Activated T-cell treated with anti-CD3 and anti-CD28 coated beads, Interleukin-2, amount 50 U/mL, for 4 hours (primary cell): ENCODE measurements at regions not wholly inside any gene's neighbourhood (a gene's known extent, or its start where the extent isn't known, plus 50 kb on each side); places are given as distances from the start of the nearest gene placed in this dataset.
"Not testable (repeated sequence)": the region's sequence is repeated elsewhere in the genome, so short reads cannot be mapped to it uniquely, and the experiment has no call there.

Source experiments
- ATAC-seq, 2 donors: fragments of 200-7000 bp; cut with Tn5 transposase; one replicate each; pipeline ENCODE4 v1.10.0; 2021
- DNase-seq: peaks from one replicate; pipeline ENCODE4 v3.0.0-alpha.2; 2020
- H3K27me3 Mint-ChIP-seq: one replicate; pipeline ENCODE4 v1.8.0; 2021; ENCODE audit warnings: low read depth, mixed read lengths
- H3K36me3 Mint-ChIP-seq: one replicate; pipeline ENCODE4 v1.8.0; 2022; ENCODE audit warnings: mixed read lengths; ENCODE audit not compliant: insufficient read depth
- H3K4me1 Mint-ChIP-seq: one replicate; pipeline ENCODE4 v1.8.0; 2021; ENCODE audit warnings: low read depth, mixed read lengths
- H3K4me3 Mint-ChIP-seq: one replicate; pipeline ENCODE4 v1.8.0; 2021; ENCODE audit warnings: mild to moderate bottlenecking, moderate library complexity, mixed read lengths
- H3K9me3 Mint-ChIP-seq: one replicate; pipeline ENCODE4 v1.8.0; 2021; ENCODE audit warnings: mixed read lengths

DNA sequence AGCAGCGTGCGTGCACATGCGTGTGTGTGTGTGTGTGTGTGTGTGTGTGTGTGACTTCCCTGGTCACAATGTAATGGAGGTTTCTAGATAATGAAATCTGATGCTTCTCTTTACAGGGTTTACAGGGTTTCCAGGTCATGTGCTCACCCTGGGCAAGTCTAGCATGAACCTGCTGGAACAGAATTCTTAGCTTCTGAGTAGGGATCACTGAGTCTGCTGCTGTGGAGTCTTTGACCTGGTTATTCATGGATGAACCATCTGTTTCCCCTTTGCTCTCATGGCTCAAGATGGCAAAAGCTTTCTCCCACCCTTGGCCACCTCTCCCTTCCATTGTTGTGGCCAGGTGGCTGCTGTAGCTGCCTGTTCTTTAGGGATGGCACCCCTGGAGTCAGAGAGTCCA is 111.6 kb upstream of the SHB start:
- ATAC-seq, result no peak
- Mint-ChIP-seq H3K4me3 (no peak overlapping the region), H3K36me3 (no peaks in the 10 kb centered on the region)

DNA sequence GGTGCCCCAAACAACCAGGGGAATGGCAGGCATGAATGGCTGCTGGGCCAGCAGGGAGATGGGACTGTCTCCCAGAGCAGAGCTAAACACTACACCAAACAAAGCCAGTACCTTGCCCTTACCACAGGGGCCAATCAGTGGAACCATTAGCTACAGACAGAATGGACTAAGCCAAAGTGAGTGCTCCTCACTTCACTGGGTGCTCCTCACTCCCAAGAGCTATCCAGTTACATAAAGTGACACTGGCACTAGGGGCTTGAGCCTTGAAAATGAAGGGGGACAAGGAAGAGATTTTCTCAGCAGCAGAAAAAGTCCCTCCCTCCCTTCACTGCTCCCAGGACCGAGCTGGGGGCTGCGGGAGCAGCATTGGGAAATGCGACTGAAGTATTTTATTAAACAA is 110.9 kb upstream of the SHB start:
- ATAC-seq, result no peak
- Mint-ChIP-seq H3K27me3 (no peaks in the 10 kb centered on the region), H3K9me3 (no peaks in the 10 kb centered on the region), H3K4me1 (peaks cover 4% of the 10 kb centered on the region), H3K4me3 (no peak overlapping the region), H3K36me3 (no peaks in the 10 kb centered on the region)
- DNase-seq, result no peak

More for the DNA sequence above, 111.6 kb upstream of the SHB start:
- Mint-ChIP-seq H3K9me3 (no peaks in the 10 kb centered on the region), H3K27me3 (no peaks in the 10 kb centered on the region), H3K4me1 (peaks cover 4% of the 10 kb centered on the region)
- DNase-seq, result no peak

DNA sequence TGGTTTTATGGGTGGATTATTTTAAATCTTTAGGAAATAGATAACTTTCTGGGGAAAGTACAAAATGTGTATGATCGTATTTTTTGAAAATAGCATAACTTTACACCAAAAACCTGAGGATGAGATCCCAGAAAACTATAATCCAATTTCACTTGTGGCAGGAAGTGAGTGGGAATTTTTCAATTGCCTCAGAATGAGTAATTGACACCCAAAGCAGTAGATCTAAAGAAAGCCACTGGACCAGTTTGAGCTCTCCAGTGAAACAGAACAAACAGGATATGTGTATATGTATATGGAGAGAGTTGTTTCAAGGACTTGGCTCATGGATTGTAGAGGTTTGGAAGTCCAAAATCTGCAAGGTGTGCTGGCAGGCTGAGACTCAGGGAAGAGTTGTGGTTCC is 109.2 kb upstream of the SHB start:
- DNase-seq (no peak), ATAC-seq (no peak)
- Mint-ChIP-seq H3K4me1 (peaks cover 4% of the 10 kb centered on the region), H3K4me3 (no peak overlapping the region), H3K27me3 (peaks cover 6% of the 10 kb centered on the region), H3K9me3 (no peaks in the 10 kb centered on the region), H3K36me3 (no peaks in the 10 kb centered on the region)

DNA sequence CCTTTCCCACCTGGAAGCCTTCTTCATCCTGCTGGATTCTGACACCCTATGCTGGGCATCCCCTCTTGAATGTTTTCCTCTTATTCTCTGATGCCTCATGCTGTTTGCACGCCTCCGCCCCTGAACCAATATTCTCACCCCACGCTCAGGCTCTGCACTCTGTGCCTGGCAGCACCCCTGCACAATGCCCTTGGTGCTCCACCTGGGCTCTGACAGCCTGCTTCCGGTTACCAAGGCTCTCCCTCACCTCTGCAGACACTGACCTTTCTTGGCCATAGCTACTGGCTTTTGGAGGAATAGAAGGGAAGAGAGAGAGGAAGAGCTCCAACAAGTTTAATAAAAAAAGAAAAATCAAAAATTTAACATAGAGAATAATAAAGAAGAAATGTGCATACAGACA is 108.7 kb upstream of the SHB start:
- H3K9me3 Mint-ChIP-seq, result no peaks in the 10 kb centered on the region
- ATAC-seq (no peak), DNase-seq (no peak)
- peaks cover 4% of the 10 kb centered on the region for H3K4me1 Mint-ChIP-seq
- no peak overlapping the region for H3K4me3 Mint-ChIP-seq
- H3K27me3 Mint-ChIP-seq, result peaks cover 6% of the 10 kb centered on the region
- no peaks in the 10 kb centered on the region for H3K36me3 Mint-ChIP-seq

DNA sequence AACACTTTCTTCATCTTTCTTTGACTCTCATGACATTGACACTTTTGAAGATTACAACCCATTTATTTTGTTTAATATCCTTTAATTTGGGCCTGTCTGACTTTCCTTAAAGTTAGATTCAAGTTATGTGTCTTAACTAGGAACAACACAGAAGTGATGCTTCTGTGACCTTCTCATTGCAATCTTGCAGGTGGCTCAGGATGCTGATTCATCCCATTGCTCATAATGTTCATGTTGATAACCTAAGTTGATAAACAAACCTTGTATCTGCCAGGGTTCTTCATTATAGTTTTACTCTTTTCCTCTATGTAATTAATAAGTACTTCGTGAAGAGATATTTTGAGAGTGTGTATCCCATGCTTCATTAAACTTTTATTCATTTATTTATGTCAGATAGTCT is 107.2 kb upstream of the SHB start:
- H3K4me1 Mint-ChIP-seq, result peaks cover 4% of the 10 kb centered on the region
- ATAC-seq (no peak), DNase-seq (no peak)

DNA sequence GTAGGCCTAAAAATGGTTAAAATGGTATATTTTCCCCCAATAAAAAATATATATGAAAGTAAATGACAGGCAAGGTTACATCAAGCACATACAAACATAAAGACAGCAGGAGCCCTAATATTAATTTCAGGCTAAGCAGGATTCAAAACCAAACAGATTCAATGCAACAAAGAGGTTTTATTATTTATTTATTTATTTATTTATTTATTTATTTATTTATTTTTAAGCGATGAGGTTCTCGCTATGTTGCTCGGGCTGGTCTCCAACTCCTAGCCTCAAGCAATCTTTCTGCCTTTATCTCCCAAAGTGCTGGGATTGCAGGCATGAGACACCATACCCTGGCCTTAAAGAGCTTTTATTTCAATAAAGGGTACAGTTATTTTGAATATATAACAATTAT is 106.4 kb upstream of the SHB start:
- Mint-ChIP-seq H3K27me3 (peaks cover 8% of the 10 kb centered on the region), H3K9me3 (peaks cover 14% of the 10 kb centered on the region), H3K36me3 (no peaks in the 10 kb centered on the region), H3K4me1 (peaks cover 4% of the 10 kb centered on the region), H3K4me3 (no peak overlapping the region)
- no peak for DNase-seq
- ATAC-seq, result no peak

More for the DNA sequence above, 107.2 kb upstream of the SHB start:
- Mint-ChIP-seq H3K27me3 (peaks cover 8% of the 10 kb centered on the region), H3K36me3 (no peaks in the 10 kb centered on the region), H3K4me3 (no peak overlapping the region), H3K9me3 (peaks cover 8% of the 10 kb centered on the region)

DNA sequence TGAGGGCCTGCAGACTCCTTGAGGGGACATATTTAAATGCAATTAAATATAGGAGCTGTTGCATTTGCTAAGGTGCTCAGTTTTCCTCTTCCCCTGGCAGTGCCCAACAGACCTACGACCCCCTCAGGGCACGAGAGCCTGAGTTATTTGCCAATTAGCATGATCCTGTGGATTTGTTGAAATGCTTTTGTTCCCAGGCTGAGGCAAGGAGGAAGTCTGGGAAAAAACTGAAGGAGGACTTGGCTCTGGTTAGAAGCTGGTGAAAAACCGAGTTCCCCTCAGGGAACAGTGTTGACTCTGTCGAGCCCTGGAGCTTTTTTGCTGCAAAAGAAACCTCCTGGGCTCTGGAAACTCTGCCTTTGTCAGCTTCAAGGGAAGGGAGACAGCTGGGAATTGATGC is 103.6 kb upstream of the SHB start:
- H3K36me3 Mint-ChIP-seq, result no peaks in the 10 kb centered on the region

DNA sequence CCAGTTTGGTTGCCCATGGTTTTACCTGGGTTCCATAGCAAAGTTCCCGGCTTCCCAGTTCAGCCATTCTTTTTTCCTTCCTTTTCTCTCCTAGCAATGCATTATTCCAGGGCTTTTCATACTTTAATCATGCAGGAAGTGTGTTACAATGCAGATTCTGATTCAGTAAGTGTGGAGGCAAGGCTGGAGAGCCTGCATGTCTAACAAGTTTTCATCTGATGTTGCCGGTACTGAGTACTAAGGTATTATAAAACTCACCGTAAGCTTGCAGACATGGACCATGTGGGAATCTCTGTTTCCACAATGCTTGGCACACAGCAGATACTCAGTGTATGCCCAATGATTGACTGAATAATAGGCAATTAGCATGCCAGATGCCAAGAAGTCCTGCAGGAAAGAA is 102.9 kb upstream of the SHB start:
- DNase-seq, result no peak
- no peaks in the 10 kb centered on the region for H3K4me1 Mint-ChIP-seq
- H3K4me3 Mint-ChIP-seq, result no peak overlapping the region
- H3K9me3 Mint-ChIP-seq, result peaks cover 24% of the 10 kb centered on the region
- peaks cover 8% of the 10 kb centered on the region for H3K27me3 Mint-ChIP-seq
- H3K36me3 Mint-ChIP-seq, result no peaks in the 10 kb centered on the region
- no peak for ATAC-seq

More for the DNA sequence above, 103.6 kb upstream of the SHB start:
- peaks cover 2% of the 10 kb centered on the region for H3K4me1 Mint-ChIP-seq
- H3K27me3 Mint-ChIP-seq, result peaks cover 8% of the 10 kb centered on the region
- no peak for DNase-seq
- ATAC-seq, result no peak
- no peak overlapping the region for H3K4me3 Mint-ChIP-seq
- H3K9me3 Mint-ChIP-seq, result peaks cover 24% of the 10 kb centered on the region

DNA sequence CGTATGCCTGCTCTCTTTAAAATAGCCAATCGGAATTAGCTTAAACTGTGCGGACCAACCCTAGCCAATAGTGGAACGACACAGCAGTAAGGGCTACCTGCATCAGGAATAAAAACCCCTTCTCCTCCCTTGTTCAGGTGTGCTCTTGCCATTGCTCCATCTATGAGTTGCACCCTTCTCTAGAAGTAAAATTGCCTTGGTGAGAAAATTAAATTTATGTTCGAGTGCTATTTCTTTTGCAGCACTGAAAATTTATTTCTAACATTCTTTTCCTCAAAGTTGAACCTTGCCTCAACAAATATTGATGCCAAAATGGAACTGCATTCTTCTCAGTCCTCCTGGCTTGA is 102.5 kb upstream of the SHB start:
- Mint-ChIP-seq H3K4me3 (no peak overlapping the region), H3K9me3 (peaks cover 24% of the 10 kb centered on the region), H3K27me3 (peaks cover 8% of the 10 kb centered on the region), H3K36me3 (no peaks in the 10 kb centered on the region), H3K4me1 (no peaks in the 10 kb centered on the region)
- DNase-seq (no peak), ATAC-seq (no peak)

DNA sequence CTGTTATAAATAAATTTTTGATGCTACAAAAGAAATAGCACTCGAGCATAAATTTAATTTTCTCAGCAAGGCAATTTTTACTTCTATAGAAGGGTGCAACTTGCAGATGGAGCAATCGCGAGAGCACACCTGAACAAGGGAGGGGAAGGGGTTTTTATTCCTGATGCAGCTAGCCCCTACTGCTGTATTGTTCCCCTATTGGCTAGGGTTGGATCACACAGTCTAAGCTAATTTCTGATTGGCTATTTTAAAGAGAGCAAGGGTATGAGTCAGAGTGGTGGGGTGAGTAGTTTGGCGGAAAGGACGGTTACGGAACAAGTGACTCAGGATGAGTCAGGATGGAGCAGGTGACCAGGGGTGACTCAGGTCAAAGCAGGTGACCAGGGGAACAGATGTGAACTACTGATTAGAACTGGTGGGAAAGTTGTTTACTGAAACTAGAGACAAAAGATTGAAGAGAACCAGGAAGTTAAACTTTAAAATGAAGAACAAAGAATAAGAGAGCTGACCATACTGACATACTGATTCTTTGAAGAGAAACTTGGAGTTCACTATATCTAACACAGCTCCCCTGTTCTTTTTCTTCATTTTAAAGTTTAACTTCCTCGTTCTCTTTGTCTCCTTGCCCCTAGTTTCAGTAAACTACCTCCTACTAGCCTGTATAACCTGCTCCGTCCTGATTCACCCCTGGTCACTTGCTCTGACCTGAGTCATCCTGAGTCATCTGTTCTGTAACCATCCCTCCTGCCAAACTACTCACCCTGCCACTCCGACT is 101.9 kb upstream of the SHB start:
- not testable (repeated sequence) for H3K4me1 Mint-ChIP-seq, H3K27me3 Mint-ChIP-seq, H3K4me3 Mint-ChIP-seq, DNase-seq, H3K36me3 Mint-ChIP-seq, ATAC-seq
- peaks cover 24% of the 10 kb centered on the region for H3K9me3 Mint-ChIP-seq

DNA sequence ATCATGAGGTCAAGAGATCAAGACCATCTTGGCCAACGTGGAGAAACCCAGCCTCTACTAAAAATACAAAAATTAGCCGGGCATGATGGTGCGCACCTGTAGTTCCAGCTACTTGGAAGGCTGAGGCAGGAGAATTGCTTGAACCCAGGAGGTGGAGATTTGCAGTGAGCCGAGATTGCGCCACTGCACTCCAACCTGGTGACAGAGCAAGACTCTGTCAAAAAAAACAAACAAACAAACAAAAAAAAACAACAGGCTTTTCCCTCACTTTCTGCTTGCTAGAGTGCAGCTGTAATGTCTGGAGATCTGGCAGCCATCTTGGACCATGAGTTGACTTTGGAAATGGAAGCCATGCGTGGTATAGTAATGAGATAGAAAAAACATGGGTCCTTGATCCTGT is 101.1 kb upstream of the SHB start:
- not testable (repeated sequence) for H3K4me1 Mint-ChIP-seq, DNase-seq, H3K4me3 Mint-ChIP-seq, H3K36me3 Mint-ChIP-seq, ATAC-seq, H3K27me3 Mint-ChIP-seq
- peaks cover 24% of the 10 kb centered on the region for H3K9me3 Mint-ChIP-seq

DNA sequence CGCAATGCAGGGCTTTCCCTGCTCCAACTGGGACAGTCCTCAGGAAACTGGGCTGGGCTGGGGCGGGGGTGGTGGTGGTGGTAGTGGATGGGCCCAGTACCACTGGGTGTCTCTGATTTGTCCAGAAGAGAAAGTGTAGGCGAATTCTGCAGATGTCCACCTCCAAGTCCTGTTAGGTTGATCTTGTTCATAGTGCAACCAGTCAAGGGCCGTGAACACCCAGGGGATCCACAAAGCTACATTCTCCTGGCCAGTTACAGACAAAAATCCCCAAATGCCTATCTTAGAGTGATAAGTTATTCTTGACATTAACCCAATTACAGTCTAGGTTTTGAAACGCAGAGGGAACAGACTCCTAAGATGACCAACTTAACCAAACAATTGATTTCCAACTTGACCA is 97.5 kb upstream of the SHB start:
- Mint-ChIP-seq H3K4me1 (no peaks in the 10 kb centered on the region), H3K36me3 (no peaks in the 10 kb centered on the region), H3K27me3 (no peaks in the 10 kb centered on the region), H3K9me3 (peaks cover 19% of the 10 kb centered on the region), H3K4me3 (no peak overlapping the region)
- ATAC-seq, result no peak
- DNase-seq, result no peak

DNA sequence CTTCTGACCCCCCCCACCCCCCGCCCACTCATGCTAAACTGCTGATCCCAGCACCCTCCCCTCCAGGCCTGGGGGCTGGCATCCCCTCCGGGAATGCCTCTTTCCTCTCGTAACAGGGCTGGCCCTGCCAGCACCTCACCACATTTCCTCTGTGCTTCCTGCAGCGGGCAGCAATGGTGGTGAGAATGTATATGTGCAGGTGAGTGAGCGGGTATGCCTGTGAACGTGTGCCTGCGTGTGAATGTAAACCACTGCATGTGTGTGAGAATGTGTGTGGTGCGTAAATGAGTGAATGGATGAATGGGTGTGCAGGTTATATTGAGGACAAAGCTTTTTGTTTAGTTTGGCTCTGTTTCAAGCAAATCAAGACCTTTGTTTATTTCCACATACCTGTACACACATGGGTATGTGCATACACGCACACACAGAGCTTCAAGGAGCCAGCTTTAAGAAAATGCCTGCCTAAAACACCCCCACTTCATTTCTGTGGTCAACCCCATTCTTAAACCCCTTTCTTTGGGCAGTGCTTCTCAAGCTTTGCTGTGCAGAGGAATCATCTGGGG is 95.7 kb upstream of the SHB start:
- no peaks in the 10 kb centered on the region for H3K4me1 Mint-ChIP-seq
- no peaks in the 10 kb centered on the region for H3K36me3 Mint-ChIP-seq
- DNase-seq (no peak), ATAC-seq (no peak)
- no peak overlapping the region for H3K4me3 Mint-ChIP-seq
- H3K27me3 Mint-ChIP-seq, result no peaks in the 10 kb centered on the region
- peaks cover 7% of the 10 kb centered on the region for H3K9me3 Mint-ChIP-seq

DNA sequence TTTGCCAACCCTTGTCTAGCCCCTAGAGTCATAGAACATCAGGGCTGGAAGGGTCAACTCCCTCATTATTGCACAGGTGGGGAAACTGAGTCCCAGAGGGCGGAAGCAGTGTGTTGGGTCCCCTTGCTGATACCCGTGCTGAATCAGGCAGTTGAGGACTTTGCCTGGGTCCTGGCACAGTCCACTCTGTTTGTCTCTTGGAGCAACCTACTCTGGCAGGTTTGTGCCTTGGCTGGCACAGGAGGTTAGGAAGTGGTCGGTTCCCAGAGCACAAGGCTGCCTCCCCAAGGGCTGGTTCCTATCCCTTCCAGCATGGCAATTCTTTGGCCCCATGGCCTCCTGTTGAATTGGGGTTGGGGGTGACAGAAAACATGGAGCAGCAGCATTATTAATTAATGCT is 94.5 kb upstream of the SHB start:
- Mint-ChIP-seq H3K27me3 (no peaks in the 10 kb centered on the region), H3K4me3 (no peak overlapping the region), H3K4me1 (no peaks in the 10 kb centered on the region), H3K36me3 (no peaks in the 10 kb centered on the region), H3K9me3 (no peaks in the 10 kb centered on the region)
- ATAC-seq (no peak), DNase-seq (no peak)

DNA sequence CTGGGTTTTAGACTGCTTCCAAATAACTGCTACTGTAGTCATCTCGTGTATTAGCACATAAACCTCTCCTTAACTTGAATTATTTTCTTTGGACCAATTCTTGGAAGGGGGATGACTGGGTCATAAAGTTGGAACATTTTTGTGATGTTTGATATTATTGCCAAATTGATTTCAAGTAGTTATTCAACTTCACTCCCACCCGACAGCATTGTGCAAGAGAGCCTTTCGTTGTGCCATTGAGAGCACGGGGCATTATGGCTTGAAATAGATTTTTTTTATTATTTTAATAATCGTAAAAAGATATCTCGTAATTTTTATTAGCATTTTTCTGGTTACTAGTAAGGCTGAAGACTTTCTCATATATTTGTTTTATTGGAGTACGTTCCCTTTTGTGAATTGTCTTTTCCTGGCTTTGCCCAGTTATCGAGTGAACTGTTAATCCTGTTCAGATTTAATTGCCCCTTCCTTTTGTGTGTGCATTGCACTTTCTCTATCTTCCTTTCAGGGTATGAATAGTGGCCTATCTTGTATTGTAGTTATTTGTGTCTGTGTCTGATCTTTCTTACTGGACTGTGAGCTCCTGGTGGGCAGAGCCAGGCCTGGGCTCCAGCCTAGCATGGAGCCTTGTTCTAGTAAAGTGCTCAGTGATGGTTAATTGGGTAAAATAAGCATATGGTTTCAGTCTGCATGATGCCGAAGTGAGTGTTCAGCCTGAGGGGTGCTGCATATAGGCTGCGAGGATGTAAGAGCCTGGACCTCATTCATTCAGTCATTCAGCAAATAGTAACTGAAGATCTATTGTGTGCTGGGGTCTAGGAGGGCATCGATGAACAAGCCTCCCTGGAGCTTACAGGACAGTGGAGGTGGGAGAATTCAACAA is 93.5 kb upstream of the SHB start:
- H3K4me1 Mint-ChIP-seq, result no peaks in the 10 kb centered on the region
- ATAC-seq (no peak), DNase-seq (no peak)
- no peaks in the 10 kb centered on the region for H3K9me3 Mint-ChIP-seq
- no peaks in the 10 kb centered on the region for H3K27me3 Mint-ChIP-seq
- no peaks in the 10 kb centered on the region for H3K36me3 Mint-ChIP-seq
- no peak overlapping the region for H3K4me3 Mint-ChIP-seq
